K562 (cell line): ENCODE measurements at regions not wholly inside any gene's neighbourhood (a gene's known extent, or its start where the extent isn't known, plus 50 kb on each side); places are given as distances from the start of the nearest gene placed in this dataset.

Experiments used
- ATAC-seq: fragments of 200-7000 bp; cut with Tn5 transposase; 3 replicates; pipeline ENCODE4 v1.9.1; 2020; ENCODE audit warnings: moderate library complexity
- BruUV-seq: library from RNA; stranded (reverse); fragments of 400-500 nt; replicated peaks from 2 replicates; lab custom pipeline; 2021; lab: Mats Ljungman, UMichigan
- CTCF ChIA-PET: fragments of 300-600 bp; formaldehyde crosslinking; extraction: SDS; loops from one replicate; lab custom pipeline; 2021; ENCODE audit warnings: low intra/inter-chr PET ratio; lab: Yijun Ruan, JAX
- POLR2A ChIA-PET: fragments of 300-600, 350-650 bp; sonication (Branson Sonifier 250); formaldehyde crosslinking; extraction: SDS; loops from one replicate; lab custom pipeline; 2021; ENCODE audit warnings: antibody characterized with exemption, inconsistent platforms; lab: Yijun Ruan, JAX
- DNase-seq, 4 experiments: peaks; one replicate each; pipeline versions ENCODE4 v3.0.0 to v3.0.0-alpha.2; 2011 to 2018; ENCODE audit warnings: low spot score in 3 of 4, mixed read lengths in 3 of 4; ENCODE audit errors: extremely low read depth in 1 of 4
- FAIRE-seq: peaks from 2 replicates; lab custom pipeline; 2011; peaks lifted over from hg19 to GRCh38; lab: Jason Lieb, UNC
- H2AFZ ChIP-seq: 2 replicates; pipeline ENCODE4 v1.6.0; 2011; ENCODE audit warnings: low read depth, low read length, control low read depth, inconsistent platforms
- H3K27ac ChIP-seq: fragments of 200-600 bp; 3 replicates; pipeline ENCODE4 v1.8.0; 2011; ENCODE audit warnings: low read depth, mild to moderate bottlenecking, control low read depth, inconsistent platforms, low read length, moderate library complexity, mixed read lengths; ENCODE audit errors: extremely low read depth
- H3K27me3 ChIP-seq, 2 experiments: fragments of 300-600 bp in 1 of 2; 2 replicates in 1 of 2; 3 replicates in 1 of 2; pipeline versions ENCODE4 v1.6.0 to v1.8.0; 2011; ENCODE audit warnings: inconsistent platforms in 2 of 2, low read length in 2 of 2, mild to moderate bottlenecking in 1 of 2, mixed read lengths in 1 of 2, moderate library complexity in 1 of 2; ENCODE audit not compliant: control insufficient read depth in 2 of 2, insufficient read depth in 2 of 2
- H3K36me3 ChIP-seq: fragments of 300-600 bp; 3 replicates; pipeline ENCODE4 v1.8.0; 2011; ENCODE audit warnings: mild to moderate bottlenecking, low read length, inconsistent platforms; ENCODE audit not compliant: control insufficient read depth, insufficient read depth
- H3K4me1 ChIP-seq, 2 experiments: fragments of 200-600 bp in 1 of 2; replicated peaks in 1 of 2; 2 replicates in 1 of 2; 3 replicates in 1 of 2; pipeline versions ENCODE4 v1.5.1 to v1.8.0; 2011; ENCODE audit warnings: inconsistent platforms in 2 of 2, low read length in 2 of 2, mild to moderate bottlenecking in 1 of 2, mixed read lengths in 1 of 2, moderate library complexity in 1 of 2; ENCODE audit not compliant: control insufficient read depth in 2 of 2, insufficient read depth in 2 of 2
- H3K4me2 ChIP-seq: 2 replicates; pipeline ENCODE4 v1.6.1; 2011; ENCODE audit warnings: low read length, control low read depth, inconsistent platforms, mixed read lengths; ENCODE audit not compliant: insufficient read depth
- H3K4me3 ChIP-seq: fragments of 200-600 bp; sonication (generic), shearing (Covaris generic); 2 replicates; pipeline ENCODE4 v1.5.1; 2016; ENCODE audit warnings: control low read depth, inconsistent platforms
- H3K79me2 ChIP-seq: fragments of 200-600 bp; 3 replicates; pipeline ENCODE4 v1.8.0; 2011; ENCODE audit warnings: low read length, inconsistent platforms; ENCODE audit not compliant: control insufficient read depth, insufficient read depth
- H3K9ac ChIP-seq, 2 experiments: 2 replicates each; pipeline versions ENCODE4 v1.6.0 to v1.6.1; 2011; ENCODE audit warnings: low read depth in 2 of 2, low read length in 2 of 2, control low read depth in 1 of 2, inconsistent platforms in 1 of 2, mild to moderate bottlenecking in 1 of 2, mixed read lengths in 1 of 2; ENCODE audit not compliant: insufficient read depth in 1 of 2
- H3K9me1 ChIP-seq: one replicate; pipeline ENCODE4 v1.6.0; 2011; ENCODE audit warnings: inconsistent platforms, mild to moderate bottlenecking, low read length, moderate library complexity; ENCODE audit not compliant: control insufficient read depth, insufficient read depth
- H3K9me3 ChIP-seq: replicated peaks from 2 replicates; pipeline ENCODE4 v1.5.1; 2011; ENCODE audit warnings: low read depth, low read length, inconsistent platforms; ENCODE audit not compliant: control insufficient read depth, insufficient read depth
- H4K20me1 ChIP-seq: replicated peaks from 2 replicates; pipeline ENCODE4 v1.6.1; 2011; ENCODE audit warnings: low read length, inconsistent platforms, mixed read lengths; ENCODE audit not compliant: control insufficient read depth, insufficient read depth
- BRF1 ChIP-seq: IDR thresholded peaks from 3 replicates; pipeline ENCODE4 v1.6.1; 2011; ENCODE audit warnings: borderline replicate concordance, mild to moderate bottlenecking; ENCODE audit not compliant: insufficient read length; ENCODE audit errors: extremely low read depth
- CCNT2 ChIP-seq: IDR thresholded peaks from 2 replicates; pipeline ENCODE4 v1.6.1; 2011; ENCODE audit warnings: borderline replicate concordance, low read depth, mild to moderate bottlenecking, moderate library complexity, mixed read lengths, low read length; ENCODE audit not compliant: insufficient read length; ENCODE audit errors: extremely low read depth
- CHD2 ChIP-seq: IDR thresholded peaks from 2 replicates; pipeline ENCODE4 v1.6.1; 2011; ENCODE audit warnings: low read depth, low read length
- HNRNPL ChIP-seq: fragments of 200-400 bp; formaldehyde crosslinking; IDR thresholded peaks from 2 replicates; pipeline ENCODE4 v1.6.1; 2017; ENCODE audit warnings: low read depth, mild to moderate bottlenecking, low read length
- MXI1 ChIP-seq: IDR thresholded peaks from 2 replicates; pipeline ENCODE4 v1.6.1; 2011; ENCODE audit warnings: low read depth, mild to moderate bottlenecking, improper control_type of control experiment, low read length
- NR2C1 ChIP-seq, 2 experiments: fragments of 450-650 bp; IDR thresholded peaks; 2 replicates each; pipeline ENCODE4 v1.6.1; 2017; ENCODE audit warnings: mild to moderate bottlenecking in 2 of 2, antibody characterized with exemption in 1 of 2, inconsistent platforms in 1 of 2, missing compliant biosample characterization in 1 of 2, missing genetic modification characterization in 1 of 2
- PHF8 ChIP-seq: fragments of 200-600 bp; sonication (generic); IDR thresholded peaks from 2 replicates; pipeline ENCODE4 v1.6.1; 2012; ENCODE audit warnings: mixed run types, mild to moderate bottlenecking, inconsistent platforms, low read length, moderate library complexity, borderline replicate concordance
- TAL1 ChIP-seq: fragments of 450-650 bp; IDR thresholded peaks from 2 replicates; pipeline ENCODE4 v1.6.1; 2016; ENCODE audit warnings: mild to moderate bottlenecking
- ZBTB1 ChIP-seq: sonication (generic); formaldehyde crosslinking; IDR thresholded peaks from 2 replicates; pipeline ENCODE4 v1.8.1; 2023; ENCODE audit warnings: missing genetic modification reagents, low read depth, mild to moderate bottlenecking, borderline replicate concordance
- ZNF121 ChIP-seq: sonication (generic); formaldehyde crosslinking; conservative IDR thresholded peaks from 2 replicates; pipeline ENCODE4 v1.8.0; 2022; ENCODE audit warnings: missing genetic modification reagents
- ZNF311 ChIP-seq: fragments of 250-450 bp; sonication (Bioruptor Pico); IDR thresholded peaks from 2 replicates; pipeline ENCODE4 v1.4.0; 2020; ENCODE audit warnings: mild to moderate bottlenecking, moderate library complexity
- ZNF354B ChIP-seq: fragments of 250-450 bp; sonication (Bioruptor Pico); IDR thresholded peaks from 2 replicates; pipeline ENCODE4 v1.4.0; 2020
- ZNF668 ChIP-seq: fragments of 250-450 bp; sonication (Bioruptor Pico); IDR thresholded peaks from 2 replicates; pipeline ENCODE4 v1.8.0; 2022; ENCODE audit warnings: mild to moderate bottlenecking, inconsistent platforms
- in situ Hi-C: fragments of 300-500 bp; cut with MboI; formaldehyde crosslinking; loops from 4 replicates; pipeline ENCODE4 v1.15.0; 2018; ENCODE audit warnings: inconsistent platforms, mixed read lengths
- intact Hi-C: fragments of 100-400 bp; cut with micrococcal nuclease; formaldehyde crosslinking; loops from 2 replicates; pipeline ENCODE4 v1.14.2; 2022
- TF ChIP-seq, protein P1 (sequence below): fragments of 200-800 bp; sonication (Bioruptor generic); IDR thresholded peaks from 2 replicates; pipeline ENCODE4 v1.6.1; 2016; ENCODE audit warnings: missing genetic modification characterization, missing compliant biosample characterization
- TF ChIP-seq, protein P2 (sequence below): fragments of 450-650 bp; IDR thresholded peaks from 2 replicates; pipeline ENCODE4 v1.6.1; 2017; ENCODE audit warnings: antibody characterized with exemption

DNA sequence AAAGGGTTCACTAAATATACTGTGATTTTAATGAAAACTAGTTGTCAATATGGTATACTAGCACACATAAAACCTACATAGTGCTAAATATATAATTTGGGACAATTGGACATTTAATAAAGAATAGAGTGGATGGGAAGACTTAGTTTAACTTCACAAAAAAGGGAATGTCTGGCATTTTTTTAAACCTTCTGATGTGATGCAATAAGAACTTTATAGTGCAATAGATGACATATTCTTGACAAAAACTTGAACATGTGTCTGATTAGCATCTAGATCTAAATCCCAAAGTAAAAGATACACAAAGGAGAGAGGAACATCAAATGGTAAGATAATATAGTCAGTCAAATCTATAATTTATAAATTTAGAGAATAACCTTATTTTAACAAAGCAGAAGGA lies 488.3 kb upstream of the SYT1 start:
- no peaks in the 10 kb centered on the region for H4K20me1 ChIP-seq
- H3K4me1 ChIP-seq = no peaks in the 10 kb centered on the region
- CTCF ChIA-PET = no interaction called here
- no peak overlapping the region for H3K9ac ChIP-seq
- POLR2A ChIA-PET = no interaction called here
- no peaks in the 10 kb centered on the region for H3K9me3 ChIP-seq
- H3K79me2 ChIP-seq = no peaks in the 10 kb centered on the region
- intact Hi-C loops = no loop called here
- no peaks in the 10 kb centered on the region for H3K9me1 ChIP-seq
- H2AFZ ChIP-seq = no peak overlapping the region
- H3K4me2 ChIP-seq = no peak overlapping the region
- no TSS peak for BruUV-seq
- DNase-seq (no peak), FAIRE-seq (no peak), ATAC-seq (no peak)
- H3K27me3 ChIP-seq = no peaks in the 10 kb centered on the region
- H3K27ac ChIP-seq = no peak overlapping the region
- no peak overlapping the region for H3K4me3 ChIP-seq
- in situ Hi-C loops = no loop called here
- H3K36me3 ChIP-seq = no peaks in the 10 kb centered on the region
- TF ChIP-seq ZNF121 (no peak), MXI1 (no peak), HNRNPL (no peak), CCNT2 (no peak), CHD2 (no peak), NR2C1 (IDR thresholded peaks at IDR 0.05) (no peak), NR2C1 (tag; IDR thresholded peaks at IDR 0.05) (no peak), TAL1 (no peak), ZNF668 (CRISPR knock-in tag) (no peak), ZNF311 (CRISPR knock-in tag) (no peak), ZBTB1 (CRISPR knock-in tag) (no peak), PHF8 (no peak), BRF1 (no peak), ZNF354B (CRISPR knock-in tag) (no peak)
- TF ChIP-seq, protein P1, sequence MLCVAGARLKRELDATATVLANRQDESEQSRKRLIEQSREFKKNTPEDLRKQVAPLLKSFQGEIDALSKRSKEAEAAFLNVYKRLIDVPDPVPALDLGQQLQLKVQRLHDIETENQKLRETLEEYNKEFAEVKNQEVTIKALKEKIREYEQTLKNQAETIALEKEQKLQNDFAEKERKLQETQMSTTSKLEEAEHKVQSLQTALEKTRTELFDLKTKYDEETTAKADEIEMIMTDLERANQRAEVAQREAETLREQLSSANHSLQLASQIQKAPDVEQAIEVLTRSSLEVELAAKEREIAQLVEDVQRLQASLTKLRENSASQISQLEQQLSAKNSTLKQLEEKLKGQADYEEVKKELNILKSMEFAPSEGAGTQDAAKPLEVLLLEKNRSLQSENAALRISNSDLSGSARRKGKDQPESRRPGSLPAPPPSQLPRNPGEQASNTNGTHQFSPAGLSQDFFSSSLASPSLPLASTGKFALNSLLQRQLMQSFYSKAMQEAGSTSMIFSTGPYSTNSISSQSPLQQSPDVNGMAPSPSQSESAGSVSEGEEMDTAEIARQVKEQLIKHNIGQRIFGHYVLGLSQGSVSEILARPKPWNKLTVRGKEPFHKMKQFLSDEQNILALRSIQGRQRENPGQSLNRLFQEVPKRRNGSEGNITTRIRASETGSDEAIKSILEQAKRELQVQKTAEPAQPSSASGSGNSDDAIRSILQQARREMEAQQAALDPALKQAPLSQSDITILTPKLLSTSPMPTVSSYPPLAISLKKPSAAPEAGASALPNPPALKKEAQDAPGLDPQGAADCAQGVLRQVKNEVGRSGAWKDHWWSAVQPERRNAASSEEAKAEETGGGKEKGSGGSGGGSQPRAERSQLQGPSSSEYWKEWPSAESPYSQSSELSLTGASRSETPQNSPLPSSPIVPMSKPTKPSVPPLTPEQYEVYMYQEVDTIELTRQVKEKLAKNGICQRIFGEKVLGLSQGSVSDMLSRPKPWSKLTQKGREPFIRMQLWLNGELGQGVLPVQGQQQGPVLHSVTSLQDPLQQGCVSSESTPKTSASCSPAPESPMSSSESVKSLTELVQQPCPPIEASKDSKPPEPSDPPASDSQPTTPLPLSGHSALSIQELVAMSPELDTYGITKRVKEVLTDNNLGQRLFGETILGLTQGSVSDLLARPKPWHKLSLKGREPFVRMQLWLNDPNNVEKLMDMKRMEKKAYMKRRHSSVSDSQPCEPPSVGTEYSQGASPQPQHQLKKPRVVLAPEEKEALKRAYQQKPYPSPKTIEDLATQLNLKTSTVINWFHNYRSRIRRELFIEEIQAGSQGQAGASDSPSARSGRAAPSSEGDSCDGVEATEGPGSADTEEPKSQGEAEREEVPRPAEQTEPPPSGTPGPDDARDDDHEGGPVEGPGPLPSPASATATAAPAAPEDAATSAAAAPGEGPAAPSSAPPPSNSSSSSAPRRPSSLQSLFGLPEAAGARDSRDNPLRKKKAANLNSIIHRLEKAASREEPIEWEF (CRISPR knock-in tag) = no peak
- TF ChIP-seq, protein P2, sequence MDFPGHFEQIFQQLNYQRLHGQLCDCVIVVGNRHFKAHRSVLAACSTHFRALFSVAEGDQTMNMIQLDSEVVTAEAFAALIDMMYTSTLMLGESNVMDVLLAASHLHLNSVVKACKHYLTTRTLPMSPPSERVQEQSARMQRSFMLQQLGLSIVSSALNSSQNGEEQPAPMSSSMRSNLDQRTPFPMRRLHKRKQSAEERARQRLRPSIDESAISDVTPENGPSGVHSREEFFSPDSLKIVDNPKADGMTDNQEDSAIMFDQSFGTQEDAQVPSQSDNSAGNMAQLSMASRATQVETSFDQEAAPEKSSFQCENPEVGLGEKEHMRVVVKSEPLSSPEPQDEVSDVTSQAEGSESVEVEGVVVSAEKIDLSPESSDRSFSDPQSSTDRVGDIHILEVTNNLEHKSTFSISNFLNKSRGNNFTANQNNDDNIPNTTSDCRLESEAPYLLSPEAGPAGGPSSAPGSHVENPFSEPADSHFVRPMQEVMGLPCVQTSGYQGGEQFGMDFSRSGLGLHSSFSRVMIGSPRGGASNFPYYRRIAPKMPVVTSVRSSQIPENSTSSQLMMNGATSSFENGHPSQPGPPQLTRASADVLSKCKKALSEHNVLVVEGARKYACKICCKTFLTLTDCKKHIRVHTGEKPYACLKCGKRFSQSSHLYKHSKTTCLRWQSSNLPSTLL = no peak
